ENCODE measurements at regions not wholly inside any gene's neighbourhood (a gene's known extent, or its start where the extent isn't known, plus 50 kb on each side); places are given as distances from the start of the nearest gene placed in this dataset.

GRCh38 chr5:133892774-133893173 lies 75.7 kb downstream of the C5orf15 start:
- Histone ChIP-seq H3K9ac (ENCODE audit: low read depth in 1 of 2, low read length in 2 of 2) (no peak overlapping the region), H3K27me3 (ENCODE audit: control insufficient read depth in 2 of 2, insufficient read depth in 2 of 2, low read length in 2 of 2) (no peaks in the 10 kb centered on the region), H3K4me3 (ENCODE audit: low read length in 2 of 2) (no peak overlapping the region), H3K4me1 (ENCODE audit: control insufficient read depth in 2 of 2, insufficient read depth in 2 of 2, low read length in 2 of 2) (no peaks in the 10 kb centered on the region), H3K36me3 (ENCODE audit: control insufficient read depth in 2 of 2, insufficient read depth in 2 of 2, low read length in 2 of 2) (no peaks in the 10 kb centered on the region), H3K27ac (ENCODE audit: low read depth in 2 of 2, low read length in 2 of 2) (no peak overlapping the region), H3K9me3 (ENCODE audit: control insufficient read depth in 2 of 2, low read length in 2 of 2) (no peaks in the 10 kb centered on the region)

GRCh38 chr5:133892306-133892705 lies 76.1 kb downstream of the C5orf15 start:
- no peaks in the 10 kb centered on the region for H3K4me1 ChIP-seq (ENCODE audit: control insufficient read depth in 2 of 2, insufficient read depth in 2 of 2, low read length in 2 of 2)
- no peak overlapping the region for H3K4me3 ChIP-seq (ENCODE audit: low read length in 2 of 2)
- H3K27me3 ChIP-seq (ENCODE audit: control insufficient read depth in 2 of 2, insufficient read depth in 2 of 2, low read length in 2 of 2), result no peaks in the 10 kb centered on the region
- no peak overlapping the region for H3K27ac ChIP-seq (ENCODE audit: low read depth in 2 of 2, low read length in 2 of 2)
- H3K9ac ChIP-seq (ENCODE audit: low read depth in 1 of 2, low read length in 2 of 2), result no peak overlapping the region
- no peaks in the 10 kb centered on the region for H3K36me3 ChIP-seq (ENCODE audit: control insufficient read depth in 2 of 2, insufficient read depth in 2 of 2, low read length in 2 of 2)
- no peaks in the 10 kb centered on the region for H3K9me3 ChIP-seq (ENCODE audit: control insufficient read depth in 2 of 2, low read length in 2 of 2)

GRCh38 chr5:133891390-133891789 lies 77.0 kb downstream of the C5orf15 start:
- no peak overlapping the region for H3K4me3 ChIP-seq (ENCODE audit: low read length in 2 of 2)
- no peak overlapping the region for H3K9ac ChIP-seq (ENCODE audit: low read depth in 1 of 2, low read length in 2 of 2)
- H3K27me3 ChIP-seq (ENCODE audit: control insufficient read depth in 2 of 2, insufficient read depth in 2 of 2, low read length in 2 of 2), result no peaks in the 10 kb centered on the region
- no peak overlapping the region for H3K27ac ChIP-seq (ENCODE audit: low read depth in 2 of 2, low read length in 2 of 2)
- H3K4me1 ChIP-seq (ENCODE audit: control insufficient read depth in 2 of 2, insufficient read depth in 2 of 2, low read length in 2 of 2), result no peaks in the 10 kb centered on the region
- no peaks in the 10 kb centered on the region for H3K9me3 ChIP-seq (ENCODE audit: control insufficient read depth in 2 of 2, low read length in 2 of 2)
- no peaks in the 10 kb centered on the region for H3K36me3 ChIP-seq (ENCODE audit: control insufficient read depth in 2 of 2, insufficient read depth in 2 of 2, low read length in 2 of 2)

GRCh38 chr5:133890776-133891280 lies 77.6 kb downstream of the C5orf15 start:
- Histone ChIP-seq H3K36me3 (ENCODE audit: control insufficient read depth in 2 of 2, insufficient read depth in 2 of 2, low read length in 2 of 2) (no peaks in the 10 kb centered on the region), H3K9me3 (ENCODE audit: control insufficient read depth in 2 of 2, low read length in 2 of 2) (no peaks in the 10 kb centered on the region), H3K27ac (ENCODE audit: low read depth in 2 of 2, low read length in 2 of 2) (no peak overlapping the region), H3K4me1 (ENCODE audit: control insufficient read depth in 2 of 2, insufficient read depth in 2 of 2, low read length in 2 of 2) (no peaks in the 10 kb centered on the region), H3K27me3 (ENCODE audit: control insufficient read depth in 2 of 2, insufficient read depth in 2 of 2, low read length in 2 of 2) (no peaks in the 10 kb centered on the region), H3K9ac (ENCODE audit: low read depth in 1 of 2, low read length in 2 of 2) (no peak overlapping the region), H3K4me3 (ENCODE audit: low read length in 2 of 2) (no peak overlapping the region)

GRCh38 chr5:133890314-133890713 lies 78.1 kb downstream of the C5orf15 start:
- no peaks in the 10 kb centered on the region for H3K4me1 ChIP-seq (ENCODE audit: control insufficient read depth in 2 of 2, insufficient read depth in 2 of 2, low read length in 2 of 2)
- H3K36me3 ChIP-seq (ENCODE audit: control insufficient read depth in 2 of 2, insufficient read depth in 2 of 2, low read length in 2 of 2), result no peaks in the 10 kb centered on the region
- no peak overlapping the region for H3K27ac ChIP-seq (ENCODE audit: low read depth in 2 of 2, low read length in 2 of 2)
- no peaks in the 10 kb centered on the region for H3K9me3 ChIP-seq (ENCODE audit: control insufficient read depth in 2 of 2, low read length in 2 of 2)
- H3K9ac ChIP-seq (ENCODE audit: low read depth in 1 of 2, low read length in 2 of 2), result no peak overlapping the region
- no peak overlapping the region for H3K4me3 ChIP-seq (ENCODE audit: low read length in 2 of 2)
- H3K27me3 ChIP-seq (ENCODE audit: control insufficient read depth in 2 of 2, insufficient read depth in 2 of 2, low read length in 2 of 2), result no peaks in the 10 kb centered on the region

- no peaks in the 10 kb centered on the region for H3K36me3 ChIP-seq (ENCODE audit: control insufficient read depth in 2 of 2, insufficient read depth in 2 of 2, low read length in 2 of 2)
- H3K9ac ChIP-seq (ENCODE audit: low read depth in 1 of 2, low read length in 2 of 2), result no peak overlapping the region
- no peaks in the 10 kb centered on the region for H3K4me1 ChIP-seq (ENCODE audit: control insufficient read depth in 2 of 2, insufficient read depth in 2 of 2, low read length in 2 of 2)
- H3K27ac ChIP-seq (ENCODE audit: low read depth in 2 of 2, low read length in 2 of 2), result no peak overlapping the region
- no peaks in the 10 kb centered on the region for H3K27me3 ChIP-seq (ENCODE audit: control insufficient read depth in 2 of 2, insufficient read depth in 2 of 2, low read length in 2 of 2)
- no peak overlapping the region for H3K4me3 ChIP-seq (ENCODE audit: low read length in 2 of 2)
- H3K9me3 ChIP-seq (ENCODE audit: control insufficient read depth in 2 of 2, low read length in 2 of 2), result no peaks in the 10 kb centered on the region
These were observed 79.0 kb downstream of the C5orf15 start for GRCh38 chr5:133889271-133889905.

GRCh38 chr5:133888625-133888991 lies 79.8 kb downstream of the C5orf15 start:
- Histone ChIP-seq H3K4me1 (ENCODE audit: control insufficient read depth in 2 of 2, insufficient read depth in 2 of 2, low read length in 2 of 2) (no peaks in the 10 kb centered on the region), H3K9ac (ENCODE audit: low read depth in 1 of 2, low read length in 2 of 2) (no peak overlapping the region), H3K36me3 (ENCODE audit: control insufficient read depth in 2 of 2, insufficient read depth in 2 of 2, low read length in 2 of 2) (no peaks in the 10 kb centered on the region), H3K9me3 (ENCODE audit: control insufficient read depth in 2 of 2, low read length in 2 of 2) (no peaks in the 10 kb centered on the region), H3K27me3 (ENCODE audit: control insufficient read depth in 2 of 2, insufficient read depth in 2 of 2, low read length in 2 of 2) (no peaks in the 10 kb centered on the region), H3K27ac (ENCODE audit: low read depth in 2 of 2, low read length in 2 of 2) (no peak overlapping the region), H3K4me3 (ENCODE audit: low read length in 2 of 2) (no peak overlapping the region)

- H3K36me3 ChIP-seq (ENCODE audit: control insufficient read depth in 2 of 2, insufficient read depth in 2 of 2, low read length in 2 of 2), result no peaks in the 10 kb centered on the region
- no peak overlapping the region for H3K4me3 ChIP-seq (ENCODE audit: low read length in 2 of 2)
- H3K9me3 ChIP-seq (ENCODE audit: control insufficient read depth in 2 of 2, low read length in 2 of 2), result no peaks in the 10 kb centered on the region
- no peak overlapping the region for H3K9ac ChIP-seq (ENCODE audit: low read depth in 1 of 2, low read length in 2 of 2)
- H3K4me1 ChIP-seq (ENCODE audit: control insufficient read depth in 2 of 2, insufficient read depth in 2 of 2, low read length in 2 of 2), result no peaks in the 10 kb centered on the region
- no peak overlapping the region for H3K27ac ChIP-seq (ENCODE audit: low read depth in 2 of 2, low read length in 2 of 2)
- H3K27me3 ChIP-seq (ENCODE audit: control insufficient read depth in 2 of 2, insufficient read depth in 2 of 2, low read length in 2 of 2), result peaks cover 0 to 3% of the 10 kb centered on the region in 2 donors
These were observed 82.9 kb downstream of the C5orf15 start for GRCh38 chr5:133885566-133885965.

GRCh38 chr5:133884569-133885311 lies 83.7 kb downstream of the C5orf15 start:
- H3K27me3 ChIP-seq (ENCODE audit: control insufficient read depth in 2 of 2, insufficient read depth in 2 of 2, low read length in 2 of 2), result peaks cover 0 to 3% of the 10 kb centered on the region in 2 donors
- H3K4me1 ChIP-seq (ENCODE audit: control insufficient read depth in 2 of 2, insufficient read depth in 2 of 2, low read length in 2 of 2), result no peaks in the 10 kb centered on the region
- H3K27ac ChIP-seq (ENCODE audit: low read depth in 2 of 2, low read length in 2 of 2), result no peak overlapping the region
- H3K4me3 ChIP-seq (ENCODE audit: low read length in 2 of 2), result no peak overlapping the region
- no peaks in the 10 kb centered on the region for H3K36me3 ChIP-seq (ENCODE audit: control insufficient read depth in 2 of 2, insufficient read depth in 2 of 2, low read length in 2 of 2)
- no peak overlapping the region for H3K9ac ChIP-seq (ENCODE audit: low read depth in 1 of 2, low read length in 2 of 2)
- H3K9me3 ChIP-seq (ENCODE audit: control insufficient read depth in 2 of 2, low read length in 2 of 2), result no peaks in the 10 kb centered on the region

GRCh38 chr5:133883916-133884315 lies 84.5 kb downstream of the C5orf15 start:
- no peak overlapping the region for H3K4me3 ChIP-seq (ENCODE audit: low read length in 2 of 2)
- H3K27ac ChIP-seq (ENCODE audit: low read depth in 2 of 2, low read length in 2 of 2), result no peak overlapping the region
- peaks cover 0 to 3% of the 10 kb centered on the region in 2 donors for H3K27me3 ChIP-seq (ENCODE audit: control insufficient read depth in 2 of 2, insufficient read depth in 2 of 2, low read length in 2 of 2)
- H3K4me1 ChIP-seq (ENCODE audit: control insufficient read depth in 2 of 2, insufficient read depth in 2 of 2, low read length in 2 of 2), result no peaks in the 10 kb centered on the region
- no peaks in the 10 kb centered on the region for H3K36me3 ChIP-seq (ENCODE audit: control insufficient read depth in 2 of 2, insufficient read depth in 2 of 2, low read length in 2 of 2)
- H3K9me3 ChIP-seq (ENCODE audit: control insufficient read depth in 2 of 2, low read length in 2 of 2), result no peaks in the 10 kb centered on the region
- H3K9ac ChIP-seq (ENCODE audit: low read depth in 1 of 2, low read length in 2 of 2), result no peak overlapping the region

Measured in mucosa of rectum (tissue), 2 donors.